GM12892 (cell line): ENCODE measurements at regions not wholly inside any gene's neighbourhood (a gene's known extent, or its start where the extent isn't known, plus 50 kb on each side); places are given as distances from the start of the nearest gene placed in this dataset.

Source experiments
- POLR2A ChIP-seq: IDR thresholded peaks from 2 replicates; pipeline ENCODE4 v1.6.1; 2011; ENCODE audit warnings: low read depth, low read length, control low read depth
- POLR2AphosphoS5 ChIP-seq: IDR thresholded peaks from 2 replicates; pipeline ENCODE4 v1.6.1; 2011; ENCODE audit warnings: low read depth, low read length, control low read depth
- TAF1 ChIP-seq: IDR thresholded peaks from 2 replicates; pipeline ENCODE4 v1.6.1; 2011; ENCODE audit warnings: low read depth, mild to moderate bottlenecking, control low read depth, low read length, borderline replicate concordance

DNA sequence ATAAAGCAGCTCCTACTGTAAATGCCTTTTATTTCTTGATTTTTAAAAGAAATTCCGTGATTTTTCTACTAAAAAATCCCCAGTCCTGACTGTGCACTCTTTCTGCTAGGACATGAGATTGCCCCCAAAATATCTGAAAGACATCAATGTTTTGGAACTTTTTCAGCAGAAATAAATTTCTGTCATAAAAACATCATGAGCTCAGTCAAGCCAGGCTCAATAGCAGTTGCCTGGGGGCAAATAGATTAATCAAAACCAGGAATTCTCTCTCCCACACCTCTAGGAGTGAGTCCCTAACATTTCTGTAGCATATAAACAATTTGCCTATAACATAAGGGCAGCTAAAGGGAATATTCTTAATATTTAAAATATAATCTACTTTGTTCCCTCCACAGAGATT lies 654.1 kb downstream of the PTPRC start:
- TF ChIP-seq POLR2A, result no peak
- TF ChIP-seq POLR2AphosphoS5, result no peak
- TF ChIP-seq TAF1, result no peak
